HepG2 (cell line): ENCODE measurements at regions not wholly inside any gene's neighbourhood (a gene's known extent, or its start where the extent isn't known, plus 50 kb on each side); places are given as distances from the start of the nearest gene placed in this dataset.

Source experiments
- AGO1 ChIP-seq: fragments of 200-400 bp; formaldehyde crosslinking; IDR thresholded peaks from 2 replicates; pipeline ENCODE4 v1.6.1; 2017; ENCODE audit warnings: mild to moderate bottlenecking, low read depth, low read length, moderate library complexity; ENCODE audit not compliant: poor library complexity, severe bottlenecking
- GATAD2A ChIP-seq: IDR thresholded peaks from 2 replicates; pipeline ENCODE4 v1.6.1; 2016
- JARID2 ChIP-seq: sonication (generic); formaldehyde crosslinking; IDR thresholded peaks from 2 replicates; pipeline ENCODE4 v1.8.1; 2023; ENCODE audit warnings: missing genetic modification reagents, inconsistent platforms; ENCODE audit not compliant: insufficient replicate concordance
- KAT8 ChIP-seq: IDR thresholded peaks from 2 replicates; pipeline ENCODE4 v1.6.1; 2016; ENCODE audit warnings: missing genetic modification reagents, missing compliant biosample characterization
- KLF12 ChIP-seq: sonication (generic); formaldehyde crosslinking; IDR thresholded peaks from 2 replicates; pipeline ENCODE4 v1.4.0; 2020; ENCODE audit warnings: missing genetic modification reagents, borderline replicate concordance
- MEIS2 ChIP-seq: sonication (generic); formaldehyde crosslinking; IDR thresholded peaks from 2 replicates; pipeline ENCODE4 v1.9.0; 2021; ENCODE audit warnings: mild to moderate bottlenecking, missing genetic modification reagents
- NFKBIZ ChIP-seq: IDR thresholded peaks from 2 replicates; pipeline ENCODE4 v1.6.1; 2018; ENCODE audit warnings: missing genetic modification reagents, missing compliant biosample characterization
- NR3C1 ChIP-seq: sonication (generic); formaldehyde crosslinking; IDR thresholded peaks from 2 replicates; pipeline ENCODE4 v1.4.0; 2020; ENCODE audit warnings: missing genetic modification reagents
- POLR2G ChIP-seq: fragments of 200-400 bp; formaldehyde crosslinking; IDR thresholded peaks from 2 replicates; pipeline ENCODE4 v1.6.1; 2018; ENCODE audit warnings: mild to moderate bottlenecking, low read depth, low read length, moderate library complexity
- SALL1 ChIP-seq: sonication (generic); formaldehyde crosslinking; IDR thresholded peaks from 2 replicates; pipeline ENCODE4 v1.8.0; 2022; ENCODE audit warnings: mild to moderate bottlenecking, missing genetic modification reagents
- SP1 ChIP-seq, 2 experiments: fragments of 450-650 bp in 1 of 2; sonication (generic) in 1 of 2; formaldehyde crosslinking in 1 of 2; IDR thresholded peaks; 2 replicates each; pipeline versions ENCODE4 v1.4.0 to v1.6.1; 2016 to 2020; ENCODE audit warnings: missing genetic modification reagents in 1 of 2
- SP5 ChIP-seq: IDR thresholded peaks from 2 replicates; pipeline ENCODE4 v1.6.1; 2016; ENCODE audit warnings: low read depth, borderline replicate concordance
- TSC22D2 ChIP-seq: sonication (generic); formaldehyde crosslinking; IDR thresholded peaks from 2 replicates; pipeline ENCODE4 v1.5.1; 2020; ENCODE audit warnings: missing genetic modification reagents, mild to moderate bottlenecking, borderline replicate concordance
- ZBTB3 ChIP-seq: sonication (generic); formaldehyde crosslinking; IDR thresholded peaks from 2 replicates; pipeline ENCODE4 v1.4.0; 2020; ENCODE audit warnings: low read depth, mild to moderate bottlenecking, moderate library complexity, missing genetic modification reagents, borderline replicate concordance
- ZFP36L1 ChIP-seq: sonication (generic); formaldehyde crosslinking; IDR thresholded peaks from 2 replicates; pipeline ENCODE4 v1.8.0; 2022; ENCODE audit warnings: mild to moderate bottlenecking, missing genetic modification reagents, moderate library complexity
- ZNF160 ChIP-seq: sonication (generic); formaldehyde crosslinking; IDR thresholded peaks from 2 replicates; pipeline ENCODE4 v1.8.0; 2022; ENCODE audit warnings: mild to moderate bottlenecking, inconsistent platforms, missing genetic modification reagents
- ZNF253 ChIP-seq: sonication (generic); formaldehyde crosslinking; IDR thresholded peaks from 2 replicates; pipeline ENCODE4 v1.8.0; 2022; ENCODE audit warnings: mild to moderate bottlenecking, missing genetic modification reagents, borderline replicate concordance
- ZNF292 ChIP-seq: sonication (generic); formaldehyde crosslinking; IDR thresholded peaks from 2 replicates; pipeline ENCODE4 v1.8.1; 2022; ENCODE audit warnings: mild to moderate bottlenecking, low read depth, missing genetic modification reagents, borderline replicate concordance
- ZNF333 ChIP-seq: sonication (generic); formaldehyde crosslinking; IDR thresholded peaks from 2 replicates; pipeline ENCODE4 v1.4.0; 2020; ENCODE audit warnings: mild to moderate bottlenecking, missing genetic modification reagents, borderline replicate concordance
- ZNF337 ChIP-seq: sonication (generic); formaldehyde crosslinking; IDR thresholded peaks from 2 replicates; pipeline ENCODE4 v1.5.1; 2020; ENCODE audit warnings: missing genetic modification reagents, low read depth, mild to moderate bottlenecking, borderline replicate concordance
- ZNF556 ChIP-seq: sonication (generic); formaldehyde crosslinking; IDR thresholded peaks from 2 replicates; pipeline ENCODE4 v1.4.0; 2020; ENCODE audit warnings: mild to moderate bottlenecking, missing genetic modification reagents, borderline replicate concordance
- TF ChIP-seq, protein P1 (sequence below): sonication (generic); formaldehyde crosslinking; IDR thresholded peaks from 2 replicates; pipeline ENCODE4 v1.8.1; 2022; ENCODE audit warnings: low read depth, mild to moderate bottlenecking, missing genetic modification reagents
- TF ChIP-seq, protein P2 (sequence below): sonication (generic); formaldehyde crosslinking; IDR thresholded peaks from 2 replicates; pipeline ENCODE4 v1.9.0; 2022; ENCODE audit warnings: low read depth, missing genetic modification reagents
- TF ChIP-seq, protein P3 (sequence below): sonication (generic); formaldehyde crosslinking; IDR thresholded peaks from 2 replicates; pipeline ENCODE4 v1.8.1; 2023; ENCODE audit warnings: mild to moderate bottlenecking, missing genetic modification reagents

DNA sequence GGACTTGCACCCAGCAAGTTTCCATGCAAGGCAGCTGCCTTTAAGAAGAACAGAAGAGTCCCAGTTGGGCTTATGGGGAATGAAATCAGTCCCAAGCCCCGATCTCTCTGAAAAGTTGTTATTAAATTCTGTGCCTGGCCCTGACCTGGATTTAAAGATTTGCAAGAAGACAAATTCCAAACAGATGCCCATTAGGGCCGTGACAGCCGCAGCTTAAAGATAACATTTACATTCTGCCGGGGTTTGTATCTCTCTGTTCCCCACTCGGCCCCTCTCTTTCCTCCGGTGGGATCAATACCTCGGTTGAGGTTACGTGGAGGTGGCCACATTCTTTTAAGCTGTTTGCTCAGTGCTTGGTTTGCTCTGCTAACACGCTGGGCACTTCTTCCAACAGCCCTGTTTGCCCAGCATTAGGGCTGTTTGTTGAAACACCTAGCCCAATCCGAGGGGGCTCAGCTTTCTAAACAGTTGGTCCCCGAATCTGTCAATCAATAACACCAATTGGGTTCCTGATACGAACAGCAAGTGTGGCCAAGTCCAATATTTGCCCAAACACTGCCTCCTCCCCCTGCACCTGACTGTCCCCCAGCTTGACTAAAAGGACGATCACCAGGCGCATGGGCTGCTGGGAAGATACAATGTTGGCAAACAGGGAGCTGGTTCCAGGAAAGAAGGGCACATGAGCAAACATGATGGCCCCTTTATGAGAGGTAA, 108.6 kb downstream of the RPLP1 start (continued):
- TF ChIP-seq, protein P1, sequence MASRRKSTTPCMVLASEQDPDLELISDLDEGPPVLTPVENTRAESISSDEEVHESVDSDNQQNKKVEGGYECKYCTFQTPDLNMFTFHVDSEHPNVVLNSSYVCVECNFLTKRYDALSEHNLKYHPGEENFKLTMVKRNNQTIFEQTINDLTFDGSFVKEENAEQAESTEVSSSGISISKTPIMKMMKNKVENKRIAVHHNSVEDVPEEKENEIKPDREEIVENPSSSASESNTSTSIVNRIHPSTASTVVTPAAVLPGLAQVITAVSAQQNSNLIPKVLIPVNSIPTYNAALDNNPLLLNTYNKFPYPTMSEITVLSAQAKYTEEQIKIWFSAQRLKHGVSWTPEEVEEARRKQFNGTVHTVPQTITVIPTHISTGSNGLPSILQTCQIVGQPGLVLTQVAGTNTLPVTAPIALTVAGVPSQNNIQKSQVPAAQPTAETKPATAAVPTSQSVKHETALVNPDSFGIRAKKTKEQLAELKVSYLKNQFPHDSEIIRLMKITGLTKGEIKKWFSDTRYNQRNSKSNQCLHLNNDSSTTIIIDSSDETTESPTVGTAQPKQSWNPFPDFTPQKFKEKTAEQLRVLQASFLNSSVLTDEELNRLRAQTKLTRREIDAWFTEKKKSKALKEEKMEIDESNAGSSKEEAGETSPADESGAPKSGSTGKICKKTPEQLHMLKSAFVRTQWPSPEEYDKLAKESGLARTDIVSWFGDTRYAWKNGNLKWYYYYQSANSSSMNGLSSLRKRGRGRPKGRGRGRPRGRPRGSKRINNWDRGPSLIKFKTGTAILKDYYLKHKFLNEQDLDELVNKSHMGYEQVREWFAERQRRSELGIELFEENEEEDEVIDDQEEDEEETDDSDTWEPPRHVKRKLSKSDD (CRISPR knock-in tag) = peak; percentile 41; the same call in 1 of the 2 replicates
- no peak for TF ChIP-seq ZNF253 (CRISPR knock-in tag)
- no peak for TF ChIP-seq ZBTB3
- TF ChIP-seq KAT8 = no peak
- no peak for TF ChIP-seq ZFP36L1
- TF ChIP-seq ZNF160 (CRISPR knock-in tag) = no peak
- no peak for TF ChIP-seq AGO1
- peak; percentile 68 for TF ChIP-seq SALL1
- peak; percentile 36; the same call in 1 of the 2 replicates for TF ChIP-seq ZNF292 (CRISPR knock-in tag)
- peak; percentile 23; the same call in 1 of the 2 replicates for TF ChIP-seq ZNF556 (CRISPR knock-in tag)
- TF ChIP-seq TSC22D2 = no peak
- peak; percentile 95 for TF ChIP-seq SP5
- no peak for TF ChIP-seq JARID2 (CRISPR knock-in tag)
- TF ChIP-seq NR3C1 (CRISPR knock-in tag) = no peak
- TF ChIP-seq, protein P2, sequence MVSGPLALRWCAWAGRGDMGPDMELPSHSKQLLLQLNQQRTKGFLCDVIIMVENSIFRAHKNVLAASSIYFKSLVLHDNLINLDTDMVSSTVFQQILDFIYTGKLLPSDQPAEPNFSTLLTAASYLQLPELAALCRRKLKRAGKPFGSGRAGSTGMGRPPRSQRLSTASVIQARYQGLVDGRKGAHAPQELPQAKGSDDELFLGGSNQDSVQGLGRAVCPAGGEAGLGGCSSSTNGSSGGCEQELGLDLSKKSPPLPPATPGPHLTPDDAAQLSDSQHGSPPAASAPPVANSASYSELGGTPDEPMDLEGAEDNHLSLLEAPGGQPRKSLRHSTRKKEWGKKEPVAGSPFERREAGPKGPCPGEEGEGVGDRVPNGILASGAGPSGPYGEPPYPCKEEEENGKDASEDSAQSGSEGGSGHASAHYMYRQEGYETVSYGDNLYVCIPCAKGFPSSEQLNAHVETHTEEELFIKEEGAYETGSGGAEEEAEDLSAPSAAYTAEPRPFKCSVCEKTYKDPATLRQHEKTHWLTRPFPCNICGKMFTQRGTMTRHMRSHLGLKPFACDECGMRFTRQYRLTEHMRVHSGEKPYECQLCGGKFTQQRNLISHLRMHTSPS (CRISPR knock-in tag) = peak; percentile 59; the same call in 1 of the 2 replicates
- TF ChIP-seq GATAD2A (CRISPR knock-in tag) = peak; percentile 59; the same call in 1 of the 2 replicates
- TF ChIP-seq MEIS2 = peak; percentile 75
- no peak for TF ChIP-seq ZNF333
- TF ChIP-seq ZNF337 (CRISPR knock-in tag) = no peak
- no peak for TF ChIP-seq SP1 (IDR thresholded peaks at IDR 0.05)
- TF ChIP-seq SP1 (CRISPR knock-in tag; IDR thresholded peaks at IDR 0.05) = no peak
- peak; percentile 70; the same call in 1 of the 2 replicates for TF ChIP-seq NFKBIZ (CRISPR knock-in tag)
- TF ChIP-seq KLF12 (CRISPR knock-in tag) = no peak
- TF ChIP-seq POLR2G = no peak
- TF ChIP-seq, protein P3, sequence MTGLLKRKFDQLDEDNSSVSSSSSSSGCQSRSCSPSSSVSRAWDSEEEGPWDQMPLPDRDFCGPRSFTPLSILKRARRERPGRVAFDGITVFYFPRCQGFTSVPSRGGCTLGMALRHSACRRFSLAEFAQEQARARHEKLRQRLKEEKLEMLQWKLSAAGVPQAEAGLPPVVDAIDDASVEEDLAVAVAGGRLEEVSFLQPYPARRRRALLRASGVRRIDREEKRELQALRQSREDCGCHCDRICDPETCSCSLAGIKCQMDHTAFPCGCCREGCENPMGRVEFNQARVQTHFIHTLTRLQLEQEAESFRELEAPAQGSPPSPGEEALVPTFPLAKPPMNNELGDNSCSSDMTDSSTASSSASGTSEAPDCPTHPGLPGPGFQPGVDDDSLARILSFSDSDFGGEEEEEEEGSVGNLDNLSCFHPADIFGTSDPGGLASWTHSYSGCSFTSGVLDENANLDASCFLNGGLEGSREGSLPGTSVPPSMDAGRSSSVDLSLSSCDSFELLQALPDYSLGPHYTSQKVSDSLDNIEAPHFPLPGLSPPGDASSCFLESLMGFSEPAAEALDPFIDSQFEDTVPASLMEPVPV = peak; percentile 50; the same call in 1 of the 2 replicates
